OCI-M1 (cell line): ENCODE measurements at regions not wholly inside any gene's neighbourhood (a gene's known extent, or its start where the extent isn't known, plus 50 kb on each side); places are given as distances from the start of the nearest gene placed in this dataset.

Source experiments
- DNase-seq: peaks from one replicate; lab custom pipeline; 2025; lab: John Stamatoyannopoulos, UW

DNA sequence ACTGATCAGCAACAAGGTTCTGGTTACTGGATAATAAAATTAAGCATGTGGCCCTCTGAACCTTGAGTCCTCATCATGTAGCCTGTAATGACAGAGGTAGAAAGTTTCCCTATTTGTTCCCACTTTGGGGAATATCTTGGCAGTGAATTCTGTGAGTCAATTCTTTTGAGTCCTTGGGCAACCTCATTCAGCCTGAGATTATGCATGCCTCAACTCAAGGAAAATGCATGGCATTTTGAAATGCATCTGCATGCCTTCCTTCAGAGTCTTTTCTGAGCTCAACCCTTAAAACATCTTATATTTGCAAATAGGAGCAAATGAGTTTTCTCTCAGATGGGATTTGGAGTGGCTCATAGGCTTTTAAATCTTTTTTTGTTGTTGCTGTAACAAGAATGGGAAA, 218.1 kb upstream of the CD180 start:
- DNase-seq = no peak

DNA sequence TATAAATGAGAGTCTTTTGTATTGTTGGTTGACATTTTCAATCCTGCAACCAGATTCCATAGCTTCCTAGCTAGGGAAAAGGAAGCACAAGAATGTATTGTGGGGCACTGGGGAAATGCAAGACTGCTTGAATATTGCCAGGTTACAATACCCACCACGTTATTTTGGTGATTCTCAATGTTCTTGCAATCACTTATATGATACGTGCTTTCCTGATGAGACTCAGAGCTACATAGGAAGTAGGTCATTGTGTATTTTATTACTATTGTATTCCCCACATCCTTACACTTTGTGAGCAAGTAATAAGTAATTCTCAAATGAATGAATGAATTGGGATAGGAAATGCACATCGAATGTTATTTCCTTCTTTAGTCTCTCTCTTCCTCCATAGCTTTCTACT, 217.1 kb upstream of the CD180 start:
- DNase-seq = no peak

DNA sequence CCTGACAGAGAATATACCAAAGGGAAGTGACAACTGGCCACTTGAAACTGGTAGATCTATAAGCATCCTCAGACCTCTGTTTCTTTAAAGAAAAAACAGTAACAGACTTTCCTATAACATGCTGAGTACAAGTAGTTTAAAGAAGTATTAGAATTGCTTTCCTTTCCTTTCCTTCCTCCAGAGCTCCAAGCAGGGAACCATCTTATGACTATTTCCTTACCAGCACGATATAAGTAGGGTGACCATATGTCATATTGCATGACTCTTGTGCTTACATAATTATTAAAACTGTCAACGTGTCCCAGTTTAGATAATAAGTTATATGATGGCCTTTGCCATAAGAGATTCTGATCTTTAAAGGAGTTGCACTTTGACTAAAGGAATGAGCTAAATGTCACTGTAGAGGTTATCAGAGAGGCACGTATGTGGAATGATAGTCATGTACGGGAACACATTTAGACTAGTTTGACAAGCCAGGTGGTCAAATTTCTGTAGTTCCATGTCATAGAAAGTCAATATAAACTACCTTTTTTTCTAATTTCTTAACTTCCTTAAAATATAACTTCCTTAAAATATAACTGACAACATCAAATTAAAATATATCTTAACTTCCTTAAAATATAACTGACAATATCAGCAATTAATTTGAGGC, 212.7 kb upstream of the CD180 start:
- peak; percentile 21 for DNase-seq

DNA sequence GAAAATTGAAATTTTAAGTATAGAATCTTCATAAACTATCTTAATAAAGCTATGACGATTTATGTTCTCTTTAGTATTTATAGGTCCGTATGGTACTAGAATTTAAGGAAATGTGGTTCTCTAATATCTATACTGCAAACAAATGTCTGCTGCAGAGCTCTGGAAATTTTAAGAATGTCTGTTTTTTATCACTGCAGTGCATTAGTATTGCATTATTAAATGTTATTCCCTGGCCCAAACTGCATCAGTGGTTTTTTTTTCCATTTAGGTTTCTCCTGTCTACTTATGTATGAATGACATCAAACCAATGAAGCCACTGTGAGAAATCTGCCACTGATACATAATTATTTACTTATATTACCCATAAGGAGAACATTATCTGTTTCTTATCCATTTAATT, 211.4 kb upstream of the CD180 start:
- DNase-seq = no peak

DNA sequence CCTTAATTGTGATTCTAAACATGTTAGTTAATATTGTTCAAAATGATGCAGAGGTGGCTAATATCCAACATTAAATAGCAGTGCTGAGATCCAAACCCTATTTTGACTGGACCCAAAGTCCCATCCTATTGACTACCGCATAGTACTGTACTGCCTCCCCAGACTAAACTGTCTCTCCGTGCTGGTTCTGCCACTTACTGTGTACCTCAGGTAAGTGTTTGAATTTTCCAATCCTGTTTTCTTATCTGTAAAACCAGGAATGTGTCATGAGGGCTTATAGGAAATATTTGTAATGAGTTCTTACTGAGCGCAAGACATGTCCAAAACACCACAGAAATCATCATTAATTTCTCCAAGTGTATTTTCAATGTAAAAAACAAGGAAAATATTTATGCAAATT, 209.2 kb upstream of the CD180 start:
- DNase-seq = no peak

DNA sequence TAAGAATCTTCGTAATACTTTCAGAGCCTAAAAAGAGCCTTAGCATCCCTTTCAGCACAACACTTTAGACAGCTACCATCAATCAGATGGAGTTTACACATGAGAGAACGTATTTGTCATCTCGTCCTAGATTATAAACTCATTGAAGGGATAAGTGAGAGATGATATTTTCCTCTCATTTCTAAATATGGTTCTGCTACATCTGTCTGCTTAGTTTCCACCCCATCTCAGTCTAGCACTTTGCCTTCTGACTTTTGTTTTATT, 208.4 kb upstream of the CD180 start:
- no peak for DNase-seq

DNA sequence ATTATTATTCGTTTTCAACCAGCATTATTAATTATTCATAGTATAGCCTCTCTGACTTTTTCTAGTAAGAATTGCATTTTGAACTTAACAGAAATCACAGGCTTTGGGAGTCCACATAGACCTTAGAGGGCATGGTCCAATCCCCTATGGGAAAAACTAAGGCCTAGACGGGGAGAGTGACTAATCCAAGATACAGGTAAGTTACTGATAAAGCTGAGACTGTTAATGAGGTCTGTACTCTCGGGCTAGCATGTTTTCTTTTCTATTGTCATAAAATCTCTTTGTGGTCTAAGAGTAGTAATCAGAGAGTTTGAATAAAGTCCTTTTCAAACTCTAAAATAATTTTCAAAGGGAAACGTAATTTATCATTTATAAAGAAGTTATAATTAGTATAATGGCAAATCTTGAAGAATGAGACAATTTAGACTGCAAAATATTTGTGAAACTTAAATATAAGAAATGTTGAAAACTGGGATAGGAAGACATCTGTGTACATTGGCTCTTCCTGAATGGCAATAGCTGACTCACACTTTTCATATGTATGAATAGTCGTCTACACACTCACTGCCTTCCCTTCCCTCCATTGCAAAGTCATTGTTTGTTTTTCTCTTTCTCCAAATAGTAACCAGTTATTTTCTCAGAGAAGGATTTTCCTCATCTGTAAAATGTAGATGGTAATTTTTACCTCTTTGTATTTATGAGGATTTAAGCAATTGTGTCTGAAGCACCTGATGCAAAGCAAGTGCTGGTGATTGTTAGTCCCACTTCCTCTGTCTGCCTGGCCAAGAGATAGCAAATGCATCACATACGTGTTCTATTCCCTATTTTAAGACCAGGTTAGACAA, 207.9 kb upstream of the CD180 start:
- DNase-seq = no peak

DNA sequence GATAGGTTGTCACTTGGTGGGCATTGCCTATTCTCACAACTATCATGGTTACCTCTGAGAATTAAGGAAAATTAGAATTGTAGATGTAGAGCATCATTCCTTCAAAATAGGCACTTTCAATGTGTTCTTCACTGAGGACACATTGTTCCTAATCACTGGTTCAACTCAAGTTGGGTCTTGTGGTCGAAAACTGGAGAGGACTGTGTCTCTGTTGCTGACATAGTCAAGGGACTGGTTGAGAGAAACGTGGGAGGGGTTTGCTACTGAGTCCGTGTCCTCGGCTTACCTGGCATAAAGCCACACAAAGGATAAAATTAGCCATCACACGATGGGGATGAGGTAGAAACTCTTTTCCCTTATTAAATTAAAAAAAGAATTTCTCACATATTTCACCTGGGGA, 205.9 kb upstream of the CD180 start:
- DNase-seq = no peak

DNA sequence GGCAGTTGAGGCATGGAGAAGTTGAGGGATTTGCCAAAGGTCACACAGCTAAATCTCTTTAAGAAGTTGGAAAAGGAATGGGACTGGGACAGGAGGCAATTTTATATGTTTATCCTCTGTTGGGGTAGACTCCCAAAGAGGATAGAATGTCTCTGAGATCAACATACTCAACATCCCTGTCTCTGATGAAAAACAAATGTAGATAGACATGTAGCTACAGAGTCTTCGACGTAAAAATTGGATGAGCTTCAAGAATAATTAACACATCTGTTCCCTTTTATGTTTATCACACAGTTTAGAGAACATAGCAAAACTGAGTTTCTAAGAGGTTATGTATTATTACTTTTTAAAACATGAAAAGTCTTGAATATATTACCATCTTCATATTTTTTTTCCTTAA, 204.6 kb upstream of the CD180 start:
- DNase-seq = no peak

DNA sequence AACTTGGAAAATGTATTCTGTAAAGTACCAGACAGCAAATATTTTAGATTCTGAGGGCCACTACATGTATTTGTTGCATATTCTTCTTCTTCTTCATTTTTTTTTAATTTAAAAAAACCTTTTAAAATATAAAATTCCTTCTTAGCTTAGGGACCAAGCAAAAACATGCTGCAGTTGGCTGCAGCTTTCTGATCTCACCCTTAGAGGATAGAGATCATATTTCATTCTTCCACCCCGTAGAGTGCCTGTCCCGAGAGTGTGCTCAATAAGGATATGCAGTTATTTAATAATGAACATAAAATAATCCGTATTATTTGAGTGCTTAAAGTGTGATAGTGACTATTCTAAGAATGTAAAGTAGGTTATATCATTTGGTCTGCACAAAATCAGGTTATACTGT, 204.2 kb upstream of the CD180 start:
- DNase-seq = no peak

DNA sequence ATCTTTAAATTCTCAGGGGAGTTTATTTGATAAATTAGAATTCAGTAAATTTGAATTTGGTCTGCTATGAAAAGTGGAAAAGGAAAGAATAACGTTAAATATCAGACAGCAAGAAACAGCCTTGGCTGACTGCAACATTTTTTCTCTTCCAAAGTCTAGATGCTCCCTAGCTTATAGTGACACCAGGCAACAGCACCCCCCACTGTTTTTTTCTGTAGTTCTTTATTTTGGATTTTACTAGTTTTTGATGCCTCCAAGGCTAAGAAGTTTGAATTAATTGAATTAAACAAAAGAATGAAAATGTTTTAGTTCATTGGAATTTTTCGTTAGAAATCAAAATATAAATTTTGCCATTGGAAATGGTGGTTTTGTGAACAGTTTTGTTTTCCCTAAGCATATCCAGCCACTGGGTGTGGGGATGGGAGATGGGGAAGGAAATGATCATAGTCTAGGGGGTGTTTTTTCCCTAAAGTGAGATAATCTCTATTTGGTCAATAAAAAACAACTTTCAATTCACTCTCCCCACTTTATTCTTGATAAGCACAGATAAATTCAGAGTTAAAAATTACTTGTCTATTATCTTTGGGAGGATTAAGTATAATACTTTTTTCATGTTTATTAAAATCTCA, 199.3 kb upstream of the CD180 start:
- DNase-seq = peak; percentile 11

DNA sequence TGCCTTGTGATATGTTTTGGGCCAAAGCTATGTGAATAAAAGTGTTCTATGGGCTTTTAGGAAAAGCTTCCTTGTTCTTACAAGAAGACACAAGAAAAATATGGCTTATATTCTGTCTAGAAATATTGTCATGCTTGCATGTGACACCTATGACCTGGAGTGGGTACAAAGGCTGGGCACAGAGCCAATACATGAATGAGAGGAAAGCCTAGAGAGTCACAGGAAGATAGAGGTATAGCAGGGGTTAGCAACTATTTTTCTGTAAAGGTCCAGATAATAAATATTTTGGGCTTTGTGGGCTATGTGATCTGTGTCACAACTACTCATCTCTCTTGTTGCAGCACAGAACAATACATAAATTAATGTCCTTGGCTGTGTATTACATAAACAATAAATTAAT, 196.6 kb upstream of the CD180 start:
- no peak for DNase-seq

DNA sequence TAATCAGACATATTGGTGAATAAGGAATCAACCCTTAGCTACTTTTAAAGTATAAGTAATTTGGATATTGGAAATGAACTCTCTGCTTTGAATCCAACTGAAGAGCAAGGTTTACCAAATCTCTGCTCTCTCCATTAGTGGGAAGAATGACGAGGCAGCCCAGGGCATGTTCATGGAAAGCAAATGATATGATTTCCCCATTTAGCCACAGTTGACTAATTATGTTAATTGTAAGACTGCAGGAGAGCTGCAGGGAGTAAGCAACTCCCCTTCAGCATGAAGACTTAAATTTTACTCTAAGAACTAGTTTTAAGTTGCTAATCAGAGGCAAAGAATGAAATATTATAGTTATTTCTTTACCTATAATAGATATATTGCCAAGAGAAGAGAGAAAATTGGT, 194.3 kb upstream of the CD180 start:
- no peak for DNase-seq

DNA sequence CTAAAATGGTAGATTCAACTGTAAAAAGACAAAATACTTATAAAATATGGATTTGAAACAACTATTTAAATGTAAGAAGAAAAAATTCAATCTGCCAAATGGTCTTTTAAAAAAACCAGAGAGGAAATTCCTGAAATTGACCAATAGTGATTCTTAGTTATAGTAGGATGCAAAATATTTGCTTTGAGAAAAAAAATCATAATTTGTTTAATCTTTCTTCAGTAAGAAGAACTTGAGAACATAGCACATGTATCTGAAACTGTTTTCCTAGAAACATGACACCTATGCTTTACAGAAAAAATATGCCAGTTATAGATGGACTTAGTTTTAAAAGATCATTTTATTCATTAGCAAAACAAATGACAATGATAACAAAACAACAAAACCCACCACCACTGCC, 186.9 kb upstream of the CD180 start:
- DNase-seq = no peak

DNA sequence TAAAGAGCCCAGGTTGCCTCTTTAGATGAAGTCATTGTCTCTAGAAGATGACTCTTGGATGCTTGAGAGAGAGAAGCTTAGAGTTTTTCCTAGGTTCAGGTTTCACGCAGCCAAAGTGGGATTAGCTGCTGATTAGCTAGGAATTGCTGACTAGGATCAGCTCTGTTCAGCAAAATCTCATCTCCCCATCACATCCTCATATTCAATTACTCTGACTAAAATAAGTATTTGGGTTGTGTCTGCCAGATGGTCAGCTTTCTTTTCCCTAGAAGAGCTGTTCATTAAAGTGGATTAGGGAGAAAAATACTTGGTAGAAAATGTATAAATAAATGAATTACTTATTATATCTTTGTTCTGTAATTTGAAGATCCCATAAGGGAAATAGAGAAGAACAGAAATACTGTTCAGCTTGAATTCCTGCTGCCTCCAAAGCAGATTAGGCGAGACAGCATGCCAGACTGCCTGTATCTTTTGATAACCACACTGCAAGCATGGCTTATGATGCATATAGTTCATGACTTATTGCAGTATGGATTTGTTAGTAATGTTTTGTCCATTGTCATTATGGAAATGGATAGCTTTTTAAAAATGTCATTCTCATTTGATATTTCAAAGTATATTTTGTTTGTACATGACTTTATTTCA, 184.8 kb upstream of the CD180 start:
- DNase-seq = no peak

DNA sequence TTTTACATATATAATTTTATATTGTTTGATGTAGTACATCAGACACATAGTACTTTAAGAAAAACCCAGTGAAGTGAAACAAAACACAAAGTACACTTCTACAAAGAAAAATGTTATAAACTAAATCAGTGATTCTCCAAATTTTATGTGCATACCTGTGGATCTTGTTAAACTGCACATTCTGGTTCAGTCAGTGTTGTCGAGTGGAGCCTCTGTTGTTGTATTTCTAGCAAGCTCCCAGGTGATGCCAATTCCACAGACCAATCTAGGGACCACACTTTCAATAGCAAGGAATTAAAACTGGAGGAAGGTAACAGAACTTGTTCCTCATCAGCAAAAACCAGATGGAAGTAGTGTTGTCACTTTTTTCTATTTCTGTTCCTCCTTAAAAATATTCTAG, 183.8 kb upstream of the CD180 start:
- no peak for DNase-seq

DNA sequence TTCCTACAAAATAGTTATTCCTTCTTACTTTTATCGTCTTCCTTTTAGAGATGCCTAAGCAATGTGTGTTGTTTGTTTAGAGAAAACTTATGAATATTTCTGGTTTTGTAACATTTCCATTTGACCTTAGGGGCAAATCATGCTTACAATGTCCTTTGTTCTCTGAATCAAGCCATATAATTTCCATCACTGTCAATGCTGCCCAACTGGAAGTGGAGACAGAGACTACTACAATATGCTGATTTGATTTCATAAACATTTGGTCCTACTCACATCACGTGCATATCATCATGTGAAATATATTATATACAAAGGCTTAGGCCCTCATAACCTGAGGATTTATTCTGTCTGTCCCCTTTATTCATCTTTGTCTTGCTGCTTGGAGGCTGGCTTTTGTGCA, 183.2 kb upstream of the CD180 start:
- no peak for DNase-seq

DNA sequence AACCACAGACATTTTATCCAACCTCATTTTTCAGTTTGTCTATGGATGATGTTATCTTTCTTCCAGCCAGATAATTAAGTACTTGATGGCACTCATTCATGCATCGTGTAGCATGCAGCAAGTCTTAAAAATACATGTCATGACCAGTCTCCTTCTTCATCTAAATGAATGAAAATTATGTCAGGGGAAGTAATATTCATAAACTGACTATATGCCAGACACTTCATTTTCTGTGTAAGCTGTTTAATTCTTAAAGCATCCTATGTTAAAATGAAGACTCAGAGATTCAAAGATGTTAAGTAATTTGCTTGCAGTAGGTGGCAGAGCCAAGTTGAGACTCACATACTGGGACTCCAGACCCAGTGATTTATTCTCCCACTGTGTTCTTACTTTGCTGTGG, 181.7 kb upstream of the CD180 start:
- DNase-seq = no peak

DNA sequence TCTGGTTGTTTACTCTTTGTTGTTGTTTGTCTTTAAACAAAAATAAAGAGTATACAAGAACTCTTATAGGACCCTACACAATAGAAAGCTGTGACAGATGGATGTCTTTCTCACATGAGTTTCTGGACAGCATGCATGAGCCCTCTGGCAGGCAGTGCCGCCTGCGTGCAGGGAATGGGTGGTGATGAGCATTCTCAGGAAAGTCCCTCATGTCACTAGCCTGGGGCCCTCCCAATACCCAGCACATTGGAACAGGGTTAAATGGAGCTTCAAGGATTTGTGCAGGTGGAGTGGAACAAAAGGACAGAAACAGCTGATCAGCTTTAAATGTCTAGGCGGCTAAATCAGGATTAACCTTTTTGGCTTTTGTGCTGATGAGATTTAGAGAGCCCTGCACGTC, 181.0 kb upstream of the CD180 start:
- DNase-seq = no peak

DNA sequence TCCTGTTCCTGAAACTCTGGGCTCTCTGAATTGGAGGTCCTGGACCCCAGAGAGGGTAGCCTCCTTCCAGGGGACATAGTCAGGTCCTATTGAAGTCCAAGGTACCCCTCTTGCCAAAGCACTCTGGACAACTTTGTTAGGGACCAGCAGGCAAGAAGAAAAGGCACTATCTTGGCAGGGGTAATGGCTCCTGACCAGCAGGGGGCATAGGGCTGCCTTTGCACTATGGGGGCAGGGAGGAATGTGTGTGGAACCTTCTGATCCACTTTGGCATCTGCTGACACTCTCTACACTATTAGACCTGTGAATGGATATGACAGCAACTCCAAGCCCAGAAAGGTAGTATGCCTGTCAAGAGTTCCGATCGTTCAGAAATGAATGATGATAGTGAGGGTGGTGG, 179.0 kb upstream of the CD180 start:
- DNase-seq = no peak

DNA sequence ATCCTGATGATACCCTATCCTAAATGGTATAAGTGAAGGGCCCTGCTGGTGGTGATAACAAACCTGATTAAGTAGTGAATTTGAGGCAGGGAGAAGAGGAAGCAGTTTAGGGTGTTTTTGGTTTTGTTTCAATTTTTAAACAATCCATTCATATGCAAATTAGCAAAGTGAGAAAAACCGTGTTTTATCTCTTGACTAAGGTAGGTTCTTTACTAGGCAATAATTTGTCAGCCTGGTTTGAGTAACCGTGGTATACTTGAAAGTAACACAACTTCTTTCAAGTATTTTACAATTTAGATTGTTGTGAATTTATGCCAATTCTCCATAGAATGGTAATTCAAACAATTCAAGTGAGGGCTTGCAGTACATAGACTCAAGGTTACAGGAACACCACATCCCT, 177.8 kb upstream of the CD180 start:
- no peak for DNase-seq

DNA sequence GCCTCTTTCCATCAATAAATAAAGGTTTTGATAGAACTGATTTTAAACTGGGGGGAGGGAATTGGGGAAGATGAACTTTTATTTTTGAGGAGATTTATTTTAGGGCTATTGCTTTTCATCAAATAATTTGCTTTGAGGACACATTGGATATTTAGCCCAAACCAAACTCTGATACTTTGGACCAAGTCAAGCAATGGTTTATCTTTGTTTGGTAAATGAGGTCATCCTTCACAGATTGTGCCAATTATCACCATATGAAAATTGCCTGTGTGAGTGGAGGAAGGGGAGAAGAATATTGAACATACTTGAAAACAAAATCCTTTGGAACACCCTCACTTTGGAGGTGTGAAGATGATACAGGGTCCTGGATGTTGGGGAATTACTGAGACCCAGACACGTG, 176.9 kb upstream of the CD180 start:
- no peak for DNase-seq

DNA sequence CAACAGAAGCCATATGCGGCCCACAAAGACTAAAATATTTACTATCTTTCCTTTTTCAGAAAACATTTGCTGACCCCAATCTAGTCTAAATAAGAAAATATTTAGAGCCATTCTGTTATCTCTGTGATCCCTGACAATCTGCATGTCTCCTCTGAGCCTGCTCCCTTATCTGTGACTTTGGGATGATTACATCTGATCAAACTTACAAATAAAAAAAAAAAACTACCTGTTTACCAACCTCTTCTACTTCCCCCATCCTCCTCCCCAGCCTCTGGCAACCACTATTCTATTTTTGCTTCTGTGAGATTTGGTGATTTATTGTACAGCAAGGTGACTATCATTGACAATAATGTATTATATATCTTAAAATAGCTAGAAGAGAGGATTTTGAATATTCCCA, 176.3 kb upstream of the CD180 start:
- no peak for DNase-seq
